ENCODE measurements at regions not wholly inside any gene's neighbourhood (a gene's known extent, or its start where the extent isn't known, plus 50 kb on each side); places are given as distances from the start of the nearest gene placed in this dataset.

DNA sequence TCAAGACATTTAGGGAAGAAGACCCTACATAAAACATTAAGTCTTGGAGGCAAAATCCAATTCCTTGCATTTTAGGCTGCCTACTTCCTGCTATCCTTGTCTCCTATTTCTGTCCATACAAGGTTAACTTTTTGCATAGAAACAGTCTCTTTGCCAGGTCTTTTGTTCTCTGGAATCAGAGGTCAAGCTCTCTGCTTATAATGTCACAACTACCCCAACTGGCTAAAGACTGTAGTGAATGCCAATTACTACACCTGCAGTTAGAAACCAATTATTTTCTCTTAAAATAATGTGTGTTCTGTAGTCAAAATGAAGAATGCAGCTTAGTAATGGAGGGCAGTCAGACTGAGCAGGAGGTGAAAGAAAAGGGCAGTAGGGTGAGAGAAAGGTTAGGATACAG lies 856.2 kb downstream of the TUSC7 start:
- TF ChIP-seq, protein P1, sequence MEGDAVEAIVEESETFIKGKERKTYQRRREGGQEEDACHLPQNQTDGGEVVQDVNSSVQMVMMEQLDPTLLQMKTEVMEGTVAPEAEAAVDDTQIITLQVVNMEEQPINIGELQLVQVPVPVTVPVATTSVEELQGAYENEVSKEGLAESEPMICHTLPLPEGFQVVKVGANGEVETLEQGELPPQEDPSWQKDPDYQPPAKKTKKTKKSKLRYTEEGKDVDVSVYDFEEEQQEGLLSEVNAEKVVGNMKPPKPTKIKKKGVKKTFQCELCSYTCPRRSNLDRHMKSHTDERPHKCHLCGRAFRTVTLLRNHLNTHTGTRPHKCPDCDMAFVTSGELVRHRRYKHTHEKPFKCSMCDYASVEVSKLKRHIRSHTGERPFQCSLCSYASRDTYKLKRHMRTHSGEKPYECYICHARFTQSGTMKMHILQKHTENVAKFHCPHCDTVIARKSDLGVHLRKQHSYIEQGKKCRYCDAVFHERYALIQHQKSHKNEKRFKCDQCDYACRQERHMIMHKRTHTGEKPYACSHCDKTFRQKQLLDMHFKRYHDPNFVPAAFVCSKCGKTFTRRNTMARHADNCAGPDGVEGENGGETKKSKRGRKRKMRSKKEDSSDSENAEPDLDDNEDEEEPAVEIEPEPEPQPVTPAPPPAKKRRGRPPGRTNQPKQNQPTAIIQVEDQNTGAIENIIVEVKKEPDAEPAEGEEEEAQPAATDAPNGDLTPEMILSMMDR (IDR thresholded peaks at IDR 0.05): no peak
- no peak for TF ChIP-seq POLR2A (IDR thresholded peaks at IDR 0.05)

Data from thyroid gland (tissue), 4 donors.